ENCODE measurements at regions not wholly inside any gene's neighbourhood (a gene's known extent, or its start where the extent isn't known, plus 50 kb on each side); places are given as distances from the start of the nearest gene placed in this dataset.

DNA sequence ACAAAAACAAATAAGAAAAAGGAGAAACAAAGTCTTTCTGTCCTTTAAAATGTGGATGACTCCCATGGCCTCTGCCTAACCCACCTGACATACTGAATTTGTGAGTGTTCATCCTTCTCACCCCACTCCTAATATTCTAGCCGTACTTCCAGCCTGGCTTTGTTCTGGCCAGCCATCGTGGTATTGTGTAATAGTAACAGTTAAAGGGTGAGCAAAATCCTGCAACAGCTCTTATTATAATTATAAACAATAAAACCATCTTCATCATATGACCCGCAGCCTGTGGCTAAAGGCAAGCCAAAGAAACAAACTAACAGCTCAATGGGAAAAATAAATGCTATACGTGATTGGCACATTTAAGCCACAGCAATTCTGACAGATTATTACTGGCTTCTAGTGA, 721.6 kb upstream of the TENM4 start:
- TF ChIP-seq MYC (IDR thresholded peaks at IDR 0.05; ENCODE audit: low read depth, low read length) (no peak), EZH2 (IDR thresholded peaks at IDR 0.05; ENCODE audit: borderline replicate concordance, low read depth, low read length, severe bottlenecking) (no peak), POLR2AphosphoS5 (IDR thresholded peaks at IDR 0.05; ENCODE audit: insufficient read depth, low read depth, low read length) (no peak), FOS (IDR thresholded peaks at IDR 0.05; ENCODE audit: borderline replicate concordance, insufficient read depth, low read length) (no peak), CTCF (IDR thresholded peaks at IDR 0.05; ENCODE audit: extremely low read depth in 1 of 2, insufficient read depth in 1 of 2, low read depth in 1 of 2, low read length in 2 of 2) (no peak)
- Histone ChIP-seq H3K4me3 (replicated peaks in 1 of 3; ENCODE audit: insufficient read depth in 1 of 3, low read depth in 1 of 3, low read length in 3 of 3) (no peak overlapping the region), H3K4me2 (ENCODE audit: insufficient read depth, low read length) (no peak overlapping the region), H3K9ac (replicated peaks; ENCODE audit: extremely low read depth, insufficient read depth, low read length) (no peak overlapping the region), H3K4me1 (ENCODE audit: control insufficient read depth, extremely low read depth, insufficient read depth, low read length) (no peaks in the 10 kb centered on the region), H3K9me1 (replicated peaks; ENCODE audit: control insufficient read depth, extremely low read depth, insufficient read depth, low read length) (no peaks in the 10 kb centered on the region), H3K27ac (ENCODE audit: insufficient read depth, low read depth, low read length) (no peak overlapping the region), H3K79me2 (ENCODE audit: control insufficient read depth, insufficient read depth, low read length) (no peaks in the 10 kb centered on the region), H4K20me1 (replicated peaks; ENCODE audit: control insufficient read depth, extremely low read depth, insufficient read depth, low read length) (no peaks in the 10 kb centered on the region), H3K36me3 (ENCODE audit: control insufficient read depth in 2 of 2, extremely low read depth in 1 of 2, insufficient read depth in 2 of 2, low read length in 2 of 2) (no peaks in the 10 kb centered on the region), H2AFZ (ENCODE audit: low read depth, low read length) (no peak overlapping the region), H3K9me3 (replicated peaks; ENCODE audit: control insufficient read depth, insufficient read depth, low read length) (no peaks in the 10 kb centered on the region), H3K27me3 (ENCODE audit: control insufficient read depth in 2 of 2, insufficient read depth in 2 of 2, low read length in 2 of 2) (no peaks in the 10 kb centered on the region)
- ChIA-PET POLR2A (no interaction called here), CTCF (no interaction called here)
- dilution Hi-C loops (cut with MboI; ENCODE audit: extremely low pct_ligation_motif_present, low sequenced_read_pairs) (no loop called here), intact Hi-C loops (cut with micrococcal nuclease) (no loop called here)
- DNase-seq (ENCODE audit: low read depth, low spot score), result no peak
- BruUV-seq (replicated peaks), result no TSS peak
- no peak for FAIRE-seq

GRCh38 chr11:80157447-80157846, 716.6 kb upstream of the TENM4 start:
- intact Hi-C loops (cut with micrococcal nuclease) (no loop called here), dilution Hi-C loops (cut with MboI; ENCODE audit: extremely low pct_ligation_motif_present, low sequenced_read_pairs) (no loop called here)
- FAIRE-seq (no peak), DNase-seq (ENCODE audit: low read depth, low spot score) (no peak)
- Histone ChIP-seq H3K9me3 (replicated peaks; ENCODE audit: control insufficient read depth, insufficient read depth, low read length) (no peaks in the 10 kb centered on the region), H3K4me2 (ENCODE audit: insufficient read depth, low read length) (no peak overlapping the region), H3K27ac (ENCODE audit: insufficient read depth, low read depth, low read length) (no peak overlapping the region), H3K9me1 (replicated peaks; ENCODE audit: control insufficient read depth, extremely low read depth, insufficient read depth, low read length) (no peaks in the 10 kb centered on the region), H3K9ac (replicated peaks; ENCODE audit: extremely low read depth, insufficient read depth, low read length) (no peak overlapping the region), H2AFZ (ENCODE audit: low read depth, low read length) (no peak overlapping the region), H3K27me3 (ENCODE audit: control insufficient read depth in 2 of 2, insufficient read depth in 2 of 2, low read length in 2 of 2) (no peaks in the 10 kb centered on the region), H3K79me2 (ENCODE audit: control insufficient read depth, insufficient read depth, low read length) (no peaks in the 10 kb centered on the region), H4K20me1 (replicated peaks; ENCODE audit: control insufficient read depth, extremely low read depth, insufficient read depth, low read length) (no peaks in the 10 kb centered on the region), H3K4me3 (replicated peaks in 1 of 3; ENCODE audit: insufficient read depth in 1 of 3, low read depth in 1 of 3, low read length in 3 of 3) (no peak overlapping the region), H3K36me3 (ENCODE audit: control insufficient read depth in 2 of 2, extremely low read depth in 1 of 2, insufficient read depth in 2 of 2, low read length in 2 of 2) (no peaks in the 10 kb centered on the region), H3K4me1 (ENCODE audit: control insufficient read depth, extremely low read depth, insufficient read depth, low read length) (no peaks in the 10 kb centered on the region)
- no TSS peak for BruUV-seq (replicated peaks)
- no peak for TF ChIP-seq EZH2 (IDR thresholded peaks at IDR 0.05; ENCODE audit: borderline replicate concordance, low read depth, low read length, severe bottlenecking)
- no peak for TF ChIP-seq GATA2 (IDR thresholded peaks at IDR 0.05; ENCODE audit: insufficient read depth, insufficient read length, low read depth, low read length)
- TF ChIP-seq, protein P1, sequence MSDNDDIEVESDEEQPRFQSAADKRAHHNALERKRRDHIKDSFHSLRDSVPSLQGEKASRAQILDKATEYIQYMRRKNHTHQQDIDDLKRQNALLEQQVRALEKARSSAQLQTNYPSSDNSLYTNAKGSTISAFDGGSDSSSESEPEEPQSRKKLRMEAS (IDR thresholded peaks at IDR 0.05; ENCODE audit: insufficient read depth, insufficient read length), result no peak
- no peak for TF ChIP-seq MYC (IDR thresholded peaks at IDR 0.05; ENCODE audit: low read depth, low read length)
- no peak for TF ChIP-seq JUN (IDR thresholded peaks at IDR 0.05; ENCODE audit: borderline replicate concordance, insufficient read depth, insufficient read length, low read depth)
- CTCF ChIA-PET, result interaction anchor here (2.2 kb wide), 1 partner anchor 1512 kb away, joined by 12 read pairs; no protein-coding TSS in a partner anchor
- POLR2A ChIA-PET, result no interaction called here
